ENCODE measurements at regions not wholly inside any gene's neighbourhood (a gene's known extent, or its start where the extent isn't known, plus 50 kb on each side); places are given as distances from the start of the nearest gene placed in this dataset.

DNA sequence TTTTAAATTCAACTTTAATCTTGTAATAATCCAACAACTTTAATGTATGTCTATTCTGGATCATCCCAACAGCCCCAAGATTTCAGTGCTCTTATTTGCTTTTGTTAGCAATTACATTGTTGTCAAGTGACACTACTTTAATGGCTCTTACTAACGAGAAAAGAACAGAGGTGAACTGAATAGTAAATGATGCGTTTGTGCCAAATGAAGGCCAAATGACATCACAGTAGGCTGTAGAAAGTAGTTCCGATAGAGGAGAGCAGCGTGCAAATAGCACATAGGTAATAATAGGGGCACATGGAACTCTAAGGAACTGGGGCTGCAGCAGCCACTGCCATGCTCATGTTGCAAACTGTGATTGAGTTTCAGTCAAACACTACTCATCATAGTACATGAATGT lies 301.9 kb downstream of the LMX1A start:
- no peak for TF ChIP-seq POLR2A (IDR thresholded peaks at IDR 0.05; ENCODE audit: borderline replicate concordance, extremely low read depth, insufficient read depth, insufficient read length)
- no peak for TF ChIP-seq CTCF (IDR thresholded peaks at IDR 0.05 in 2 of 3, conservative IDR thresholded peaks at IDR 0.05 in 1 of 3; ENCODE audit: borderline replicate concordance in 1 of 3, insufficient read depth in 1 of 3, low read depth in 2 of 3, low read length in 2 of 3)
- no peak for TF ChIP-seq REST (IDR thresholded peaks at IDR 0.05; ENCODE audit: low read depth)
- TF ChIP-seq EZH2 (IDR thresholded peaks at IDR 0.05) = no peak
- TF ChIP-seq ZNF274 (IDR thresholded peaks at IDR 0.05; ENCODE audit: low read depth, low read length) = no peak
- no peak for TF ChIP-seq JUND (IDR thresholded peaks at IDR 0.05)
- no peak for TF ChIP-seq ELF1 (IDR thresholded peaks at IDR 0.05; ENCODE audit: borderline replicate concordance, low read depth)
- no peak for TF ChIP-seq EZH2phosphoT487 (IDR thresholded peaks at IDR 0.05; ENCODE audit: borderline replicate concordance)
- TF ChIP-seq, protein P1, sequence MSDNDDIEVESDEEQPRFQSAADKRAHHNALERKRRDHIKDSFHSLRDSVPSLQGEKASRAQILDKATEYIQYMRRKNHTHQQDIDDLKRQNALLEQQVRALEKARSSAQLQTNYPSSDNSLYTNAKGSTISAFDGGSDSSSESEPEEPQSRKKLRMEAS (IDR thresholded peaks at IDR 0.05) = no peak
- no peak for TF ChIP-seq EGR1 (IDR thresholded peaks at IDR 0.05; ENCODE audit: low read depth)
- TF ChIP-seq ZFX (IDR thresholded peaks at IDR 0.05) = no peak
- TF ChIP-seq SRF (IDR thresholded peaks at IDR 0.05; ENCODE audit: low read depth) = no peak
- no peak for TF ChIP-seq TCF7L2 (IDR thresholded peaks at IDR 0.05; ENCODE audit: borderline replicate concordance, extremely low read depth, insufficient read depth, insufficient read length)

Data from HCT116 (cell line).